ENCODE measurements at regions not wholly inside any gene's neighbourhood (a gene's known extent, or its start where the extent isn't known, plus 50 kb on each side); places are given as distances from the start of the nearest gene placed in this dataset.

DNA sequence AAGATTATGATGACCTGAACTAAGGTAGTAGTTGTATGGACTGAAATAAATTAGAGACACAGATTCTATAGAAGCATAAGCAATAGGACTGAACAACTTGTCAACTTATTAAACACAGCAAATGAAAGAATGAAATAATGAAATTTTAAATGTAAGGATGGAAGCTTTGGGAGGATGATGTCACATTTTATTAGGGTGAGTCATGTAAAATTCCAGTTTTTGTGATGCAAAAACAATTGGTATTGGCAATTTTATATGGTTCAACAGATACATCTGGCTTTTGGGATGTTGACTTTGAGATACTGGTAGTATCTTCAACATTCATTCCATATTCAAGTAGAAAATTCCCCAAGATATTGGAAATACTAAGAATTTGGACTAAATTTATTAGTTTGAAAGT, 72.7 kb upstream of the IL15 start:
- peak; percentile 37 for FAIRE-seq
- H2AFZ ChIP-seq (ENCODE audit: low read depth, low read length) = no peak overlapping the region
- no peaks in the 10 kb centered on the region for H3K36me3 ChIP-seq (ENCODE audit: control insufficient read depth, insufficient read depth, low read length)
- in situ Hi-C loops (cut with MboI) (no loop called here), intact Hi-C loops (cut with micrococcal nuclease) (no loop called here)
- H3K9me3 ChIP-seq (replicated peaks; ENCODE audit: control insufficient read depth, insufficient read depth, low read depth, low read length) = no peaks in the 10 kb centered on the region; the same call in 1 of the 2 replicates
- no peak for ATAC-seq
- H3K4me3 ChIP-seq = no peak overlapping the region
- H3K79me2 ChIP-seq (ENCODE audit: control insufficient read depth, insufficient read depth, low read length) = no peaks in the 10 kb centered on the region
- CTCF ChIA-PET (ENCODE audit: low intra/inter-chr PET ratio) = interaction anchor here (0.7 kb wide), 1 partner anchor 15 kb away, joined by 4 read pairs; no protein-coding TSS in a partner anchor
- no peaks in the 10 kb centered on the region for H3K4me1 ChIP-seq (replicated peaks in 1 of 2; ENCODE audit: control insufficient read depth in 2 of 2, insufficient read depth in 2 of 2, low read length in 2 of 2)
- no peak overlapping the region for H3K9ac ChIP-seq (ENCODE audit: insufficient read depth in 1 of 2, low read depth in 2 of 2, low read length in 2 of 2)
- no peaks in the 10 kb centered on the region for H3K27me3 ChIP-seq (ENCODE audit: control insufficient read depth in 2 of 2, insufficient read depth in 2 of 2, low read length in 2 of 2)
- H3K9me1 ChIP-seq (ENCODE audit: control insufficient read depth, insufficient read depth, low read length) = no peaks in the 10 kb centered on the region
- POLR2A ChIA-PET = no interaction called here
- no peak overlapping the region for H3K27ac ChIP-seq (ENCODE audit: extremely low read depth, low read depth, low read length)
- no peak overlapping the region for H3K4me2 ChIP-seq (ENCODE audit: insufficient read depth, low read length)
- DNase-seq (ENCODE audit: extremely low read depth in 1 of 4, low spot score in 3 of 4) = no peak
- no peaks in the 10 kb centered on the region for H4K20me1 ChIP-seq (replicated peaks; ENCODE audit: control insufficient read depth, insufficient read depth, low read length)
- BruUV-seq (replicated peaks) = no TSS peak
- TF ChIP-seq, protein P1, sequence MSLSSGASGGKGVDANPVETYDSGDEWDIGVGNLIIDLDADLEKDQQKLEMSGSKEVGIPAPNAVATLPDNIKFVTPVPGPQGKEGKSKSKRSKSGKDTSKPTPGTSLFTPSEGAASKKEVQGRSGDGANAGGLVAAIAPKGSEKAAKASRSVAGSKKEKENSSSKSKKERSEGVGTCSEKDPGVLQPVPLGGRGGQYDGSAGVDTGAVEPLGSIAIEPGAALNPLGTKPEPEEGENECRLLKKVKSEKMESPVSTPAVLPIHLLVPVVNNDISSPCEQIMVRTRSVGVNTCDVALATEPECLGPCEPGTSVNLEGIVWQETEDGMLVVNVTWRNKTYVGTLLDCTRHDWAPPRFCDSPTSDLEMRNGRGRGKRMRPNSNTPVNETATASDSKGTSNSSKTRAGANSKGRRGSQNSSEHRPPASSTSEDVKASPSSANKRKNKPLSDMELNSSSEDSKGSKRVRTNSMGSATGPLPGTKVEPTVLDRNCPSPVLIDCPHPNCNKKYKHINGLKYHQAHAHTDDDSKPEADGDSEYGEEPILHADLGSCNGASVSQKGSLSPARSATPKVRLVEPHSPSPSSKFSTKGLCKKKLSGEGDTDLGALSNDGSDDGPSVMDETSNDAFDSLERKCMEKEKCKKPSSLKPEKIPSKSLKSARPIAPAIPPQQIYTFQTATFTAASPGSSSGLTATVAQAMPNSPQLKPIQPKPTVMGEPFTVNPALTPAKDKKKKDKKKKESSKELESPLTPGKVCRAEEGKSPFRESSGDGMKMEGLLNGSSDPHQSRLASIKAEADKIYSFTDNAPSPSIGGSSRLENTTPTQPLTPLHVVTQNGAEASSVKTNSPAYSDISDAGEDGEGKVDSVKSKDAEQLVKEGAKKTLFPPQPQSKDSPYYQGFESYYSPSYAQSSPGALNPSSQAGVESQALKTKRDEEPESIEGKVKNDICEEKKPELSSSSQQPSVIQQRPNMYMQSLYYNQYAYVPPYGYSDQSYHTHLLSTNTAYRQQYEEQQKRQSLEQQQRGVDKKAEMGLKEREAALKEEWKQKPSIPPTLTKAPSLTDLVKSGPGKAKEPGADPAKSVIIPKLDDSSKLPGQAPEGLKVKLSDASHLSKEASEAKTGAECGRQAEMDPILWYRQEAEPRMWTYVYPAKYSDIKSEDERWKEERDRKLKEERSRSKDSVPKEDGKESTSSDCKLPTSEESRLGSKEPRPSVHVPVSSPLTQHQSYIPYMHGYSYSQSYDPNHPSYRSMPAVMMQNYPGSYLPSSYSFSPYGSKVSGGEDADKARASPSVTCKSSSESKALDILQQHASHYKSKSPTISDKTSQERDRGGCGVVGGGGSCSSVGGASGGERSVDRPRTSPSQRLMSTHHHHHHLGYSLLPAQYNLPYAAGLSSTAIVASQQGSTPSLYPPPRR (CRISPR knock-in tag; IDR thresholded peaks at IDR 0.05; ENCODE audit: borderline replicate concordance) = no peak
- no peak for TF ChIP-seq MTF1 (CRISPR knock-in tag; IDR thresholded peaks at IDR 0.05; ENCODE audit: borderline replicate concordance)
- TF ChIP-seq SRSF9 (IDR thresholded peaks at IDR 0.05; ENCODE audit: borderline replicate concordance, low read depth, low read length) = no peak
- TF ChIP-seq, protein P2, sequence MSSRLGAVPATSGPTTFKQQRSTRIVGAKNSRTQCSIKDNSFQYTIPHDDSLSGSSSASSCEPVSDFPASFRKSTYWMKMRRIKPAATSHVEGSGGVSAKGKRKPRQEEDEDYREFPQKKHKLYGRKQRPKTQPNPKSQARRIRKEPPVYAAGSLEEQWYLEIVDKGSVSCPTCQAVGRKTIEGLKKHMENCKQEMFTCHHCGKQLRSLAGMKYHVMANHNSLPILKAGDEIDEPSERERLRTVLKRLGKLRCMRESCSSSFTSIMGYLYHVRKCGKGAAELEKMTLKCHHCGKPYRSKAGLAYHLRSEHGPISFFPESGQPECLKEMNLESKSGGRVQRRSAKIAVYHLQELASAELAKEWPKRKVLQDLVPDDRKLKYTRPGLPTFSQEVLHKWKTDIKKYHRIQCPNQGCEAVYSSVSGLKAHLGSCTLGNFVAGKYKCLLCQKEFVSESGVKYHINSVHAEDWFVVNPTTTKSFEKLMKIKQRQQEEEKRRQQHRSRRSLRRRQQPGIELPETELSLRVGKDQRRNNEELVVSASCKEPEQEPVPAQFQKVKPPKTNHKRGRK (tag; IDR thresholded peaks at IDR 0.05) = no peak
- no peak for TF ChIP-seq XRCC4 (IDR thresholded peaks at IDR 0.05; ENCODE audit: extremely low read depth, insufficient read depth, insufficient read length)
- TF ChIP-seq, protein P3, sequence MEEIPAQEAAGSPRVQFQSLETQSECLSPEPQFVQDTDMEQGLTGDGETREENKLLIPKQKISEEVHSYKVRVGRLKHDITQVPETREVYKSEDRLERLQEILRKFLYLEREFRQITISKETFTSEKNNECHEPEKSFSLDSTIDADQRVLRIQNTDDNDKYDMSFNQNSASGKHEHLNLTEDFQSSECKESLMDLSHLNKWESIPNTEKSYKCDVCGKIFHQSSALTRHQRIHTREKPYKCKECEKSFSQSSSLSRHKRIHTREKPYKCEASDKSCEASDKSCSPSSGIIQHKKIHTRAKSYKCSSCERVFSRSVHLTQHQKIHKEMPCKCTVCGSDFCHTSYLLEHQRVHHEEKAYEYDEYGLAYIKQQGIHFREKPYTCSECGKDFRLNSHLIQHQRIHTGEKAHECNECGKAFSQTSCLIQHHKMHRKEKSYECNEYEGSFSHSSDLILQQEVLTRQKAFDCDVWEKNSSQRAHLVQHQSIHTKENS (CRISPR knock-in tag; IDR thresholded peaks at IDR 0.05) = no peak
- no peak for TF ChIP-seq CEBPB (tag; IDR thresholded peaks at IDR 0.05)
- TF ChIP-seq NCOA1 (IDR thresholded peaks at IDR 0.05; ENCODE audit: low read depth) = no peak
- TF ChIP-seq MCM5 (IDR thresholded peaks at IDR 0.05; ENCODE audit: low read depth) = no peak
- TF ChIP-seq CBFB (CRISPR knock-in tag; IDR thresholded peaks at IDR 0.05) = no peak
- TF ChIP-seq MCM3 (IDR thresholded peaks at IDR 0.05) = no peak
- TF ChIP-seq ZNF583 (CRISPR knock-in tag; IDR thresholded peaks at IDR 0.05) = no peak
- no peak for TF ChIP-seq ETS2 (tag; IDR thresholded peaks at IDR 0.05; ENCODE audit: borderline replicate concordance, poor library complexity, severe bottlenecking)
